Glomerular endothelial cell (primary cell): ENCODE measurements at regions not wholly inside any gene's neighbourhood (a gene's known extent, or its start where the extent isn't known, plus 50 kb on each side); places are given as distances from the start of the nearest gene placed in this dataset.

ENCODE experiments used
- DNase-seq: peaks from one replicate; pipeline ENCODE4 v3.0.0-alpha.2; 2011; ENCODE audit warnings: low read depth, low spot score; ENCODE audit errors: extremely low read depth

- DNase-seq, result no peak
These were observed 224.5 kb downstream of the EN1 start for GRCh38 chr2:118622913-118623312.

DNA sequence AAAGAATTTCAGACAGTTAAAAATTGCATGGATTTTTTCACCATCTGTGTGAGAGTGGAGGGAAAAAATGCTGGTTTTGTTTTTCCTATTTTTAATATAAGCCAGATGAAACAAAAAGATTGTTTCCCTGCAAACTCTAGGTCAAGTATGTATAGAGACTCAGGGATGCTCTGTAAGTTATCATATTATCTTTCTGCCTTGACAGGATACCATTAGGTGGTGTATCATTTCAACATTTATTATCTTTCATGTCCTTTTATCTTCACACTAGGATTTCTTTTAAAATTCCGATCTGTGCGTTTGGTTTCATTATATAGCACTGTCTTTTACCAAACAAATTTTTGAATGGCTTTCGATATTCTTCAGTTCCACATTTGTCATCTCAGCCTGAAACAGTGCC is 225.3 kb downstream of the EN1 start:
- DNase-seq, result no peak

DNA sequence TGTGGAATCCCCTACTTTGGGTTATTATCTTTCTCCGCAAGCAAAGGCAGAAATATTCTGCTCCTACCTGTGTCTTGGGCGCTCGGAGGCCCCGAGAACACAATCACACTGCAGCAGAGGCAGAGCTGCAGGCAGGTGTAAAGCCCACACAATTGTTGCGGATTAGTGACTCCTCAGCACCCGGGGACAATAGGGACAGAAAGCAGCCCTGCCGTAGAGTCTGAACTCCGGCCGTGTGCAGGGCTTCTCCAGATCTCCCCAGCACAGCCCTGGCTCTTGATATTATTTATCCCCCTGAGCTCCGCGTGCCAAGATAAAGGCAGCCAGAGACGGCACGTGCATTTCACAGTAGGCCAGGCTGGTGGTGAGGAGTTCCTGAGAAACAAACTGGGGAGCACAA is 229.2 kb downstream of the EN1 start:
- no peak for DNase-seq

DNA sequence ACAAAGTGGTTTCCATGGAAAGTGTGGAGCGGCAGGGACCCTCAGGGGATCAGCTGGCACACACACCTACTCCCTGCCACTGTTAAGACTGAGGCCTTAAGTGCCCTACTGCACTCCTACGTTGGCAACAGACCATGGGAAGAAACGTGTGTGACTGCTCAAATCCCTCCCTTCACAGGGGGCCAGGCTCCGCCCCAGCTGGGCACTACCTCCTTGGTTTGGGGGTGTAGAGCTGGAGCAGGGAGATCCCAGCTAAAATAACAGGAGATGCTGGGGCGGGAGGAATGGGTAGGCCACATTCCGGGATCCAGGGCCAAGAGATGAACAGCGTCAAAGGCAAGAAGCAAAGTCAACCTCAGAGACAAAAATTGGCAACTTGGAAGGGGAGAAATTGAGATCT is 231.0 kb downstream of the EN1 start:
- no peak for DNase-seq

GRCh38 chr2:118614841-118615271 is 232.6 kb downstream of the EN1 start:
- DNase-seq, result no peak

- DNase-seq, result no peak
These were observed 233.7 kb downstream of the EN1 start for GRCh38 chr2:118613737-118614136.

- DNase-seq, result no peak
These were observed 235.8 kb downstream of the EN1 start for GRCh38 chr2:118611691-118612090.

DNA sequence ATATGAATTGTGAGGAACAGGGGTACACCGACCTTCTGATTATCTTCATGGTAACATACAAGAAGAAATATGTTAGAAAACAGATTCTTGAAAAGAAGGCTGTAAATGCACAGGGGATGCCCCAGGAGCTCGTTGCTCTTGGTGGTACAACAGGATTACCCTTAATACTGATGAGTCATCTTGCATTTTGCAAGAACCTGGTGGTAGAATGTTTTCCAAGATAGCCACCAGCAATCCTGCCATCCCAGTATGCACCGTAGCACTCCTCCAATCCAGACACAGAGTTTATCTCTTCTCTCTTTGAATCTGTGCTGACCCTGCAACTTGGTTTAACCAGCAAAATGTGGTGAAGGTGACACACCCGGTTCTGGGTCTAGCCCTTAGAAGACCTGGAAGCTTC is 238.3 kb downstream of the EN1 start:
- DNase-seq, result no peak

GRCh38 chr2:118607641-118608040 is 239.8 kb downstream of the EN1 start:
- DNase-seq, result no peak

DNA sequence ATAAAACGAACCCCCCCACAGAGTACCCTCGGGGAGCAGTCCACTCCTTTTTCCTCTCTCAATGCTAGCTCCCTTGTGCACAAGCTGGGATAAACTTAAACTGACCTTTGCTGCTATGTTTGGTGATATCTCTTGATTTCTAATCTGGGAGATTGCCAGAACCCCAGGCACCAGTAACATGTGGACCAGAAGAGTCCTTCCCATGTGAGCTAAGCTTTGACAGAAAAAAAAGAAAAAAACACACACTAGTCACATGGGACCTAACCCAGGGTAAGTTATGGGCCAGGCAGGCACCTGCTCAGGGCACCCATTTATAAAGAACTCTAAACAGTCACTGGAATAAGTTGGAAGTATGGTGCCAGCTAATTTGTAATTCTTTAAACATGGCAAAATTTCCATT is 242.6 kb downstream of the EN1 start:
- no peak for DNase-seq

GRCh38 chr2:118604371-118604770 is 243.1 kb downstream of the EN1 start:
- DNase-seq, result no peak

DNA sequence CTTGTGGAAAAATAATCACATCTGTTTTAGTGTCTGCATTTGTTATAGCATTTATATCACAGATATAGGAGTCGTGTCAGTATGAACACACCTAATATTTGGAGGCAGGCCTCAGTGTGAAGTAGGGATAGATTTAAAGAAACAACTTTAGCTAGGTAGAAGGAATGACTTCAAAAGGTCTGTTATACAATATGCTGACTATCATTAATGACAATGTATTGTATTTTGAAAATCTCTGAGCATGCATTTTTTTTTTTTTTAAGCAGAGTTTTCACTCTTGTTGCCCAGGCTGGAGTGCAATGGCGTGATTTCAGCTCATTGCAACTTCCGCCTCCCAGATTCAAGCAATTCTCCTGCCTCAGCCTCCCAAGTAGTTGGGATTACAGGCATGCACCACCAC is 248.3 kb downstream of the EN1 start:
- DNase-seq, result no peak

DNA sequence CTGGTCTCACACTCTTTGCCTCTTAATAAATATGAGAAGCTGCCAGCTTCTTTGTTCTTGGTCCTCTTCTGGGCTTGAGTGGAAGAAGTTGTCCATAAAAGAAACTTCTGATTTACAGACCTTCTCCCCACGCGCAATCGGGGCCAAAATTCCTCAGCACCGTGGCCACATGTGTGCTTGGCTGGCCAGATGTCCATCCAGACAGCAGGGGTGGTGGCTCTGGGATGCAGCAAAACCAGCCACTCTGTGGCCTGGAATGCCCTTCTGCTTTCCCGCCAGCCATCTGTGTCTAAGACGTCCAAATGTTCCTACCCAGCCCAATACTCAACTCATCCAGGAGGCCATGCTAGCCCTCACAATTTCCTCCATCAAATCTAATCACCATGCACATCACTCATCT is 250.8 kb downstream of the EN1 start:
- no peak for DNase-seq

GRCh38 chr2:118593257-118593656 is 254.2 kb downstream of the EN1 start:
- no peak for DNase-seq

GRCh38 chr2:118591223-118591622 is 256.2 kb downstream of the EN1 start:
- DNase-seq, result no peak

GRCh38 chr2:118589721-118590120 is 257.7 kb downstream of the EN1 start:
- no peak for DNase-seq

- no peak for DNase-seq
These were observed 258.6 kb downstream of the EN1 start for GRCh38 chr2:118588850-118589249.

DNA sequence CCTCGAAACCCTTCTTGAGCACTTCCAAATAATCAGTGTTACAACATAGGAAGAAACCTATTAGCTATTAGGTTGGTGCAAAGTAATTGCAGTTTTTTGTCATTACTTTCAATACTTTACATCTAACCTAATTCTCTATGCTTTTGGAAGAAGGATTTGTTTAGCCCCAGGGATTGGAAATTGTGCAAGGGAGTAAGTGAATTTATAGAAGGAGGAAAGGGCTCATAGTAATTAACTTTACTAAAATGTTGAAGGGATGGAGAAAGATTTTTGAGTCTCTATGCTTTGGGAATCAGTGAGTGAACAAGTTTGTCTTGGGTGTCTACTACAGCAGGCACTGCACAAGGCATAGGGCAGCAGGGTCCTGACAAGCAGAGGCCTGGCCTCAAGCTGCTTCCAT is 261.1 kb downstream of the EN1 start:
- DNase-seq, result no peak

DNA sequence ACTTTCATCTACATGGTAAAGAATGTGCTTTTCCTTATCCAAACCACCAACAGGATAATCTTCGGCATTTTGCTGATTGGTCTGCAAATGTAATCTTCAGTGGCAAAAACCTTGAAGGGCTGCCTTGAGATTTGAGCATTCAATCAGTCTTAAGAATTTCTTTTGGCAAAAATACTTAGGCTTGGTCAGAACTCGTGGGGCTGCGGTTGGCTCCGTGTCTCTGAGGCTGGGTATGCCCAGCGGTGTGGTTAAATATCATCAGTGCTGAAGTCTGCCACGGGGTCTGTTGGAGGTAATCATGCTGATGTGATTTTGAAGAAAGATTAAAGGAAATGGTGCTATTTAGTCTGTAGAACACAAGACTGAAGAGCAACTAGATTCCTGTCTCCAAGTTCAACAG is 262.6 kb downstream of the EN1 start:
- DNase-seq, result no peak

DNA sequence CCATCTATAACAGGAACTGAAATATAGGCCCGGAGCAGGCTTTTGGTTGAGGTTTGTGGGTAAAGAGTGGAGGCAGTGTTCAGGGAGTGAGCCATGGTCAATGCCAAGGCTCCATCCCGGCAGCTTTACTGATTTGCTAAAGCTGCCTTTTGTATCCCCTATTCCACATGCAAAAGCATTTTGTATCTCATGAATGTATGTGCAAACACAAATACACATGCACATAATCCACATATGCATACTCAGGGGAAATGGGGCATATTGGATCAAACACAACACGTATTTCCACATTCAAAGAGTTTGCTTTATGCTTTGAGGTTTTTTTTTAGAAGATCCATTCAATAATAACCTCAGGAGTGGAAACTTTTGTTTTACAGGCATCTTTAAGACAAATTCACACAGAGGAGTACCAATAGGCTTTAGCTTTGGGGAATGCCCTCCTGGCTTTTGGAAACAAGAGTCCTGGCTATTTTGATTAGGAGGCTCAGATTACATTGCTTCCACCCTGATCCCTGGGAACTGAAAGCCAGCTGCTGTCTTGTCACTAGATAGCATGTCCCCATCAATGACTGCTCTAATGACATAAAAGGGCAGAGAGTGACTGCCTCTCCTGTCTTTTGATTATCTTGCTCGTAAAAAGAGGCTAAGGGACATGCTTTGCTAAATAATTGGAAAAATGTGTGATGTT is 263.2 kb downstream of the EN1 start:
- DNase-seq, result no peak

DNA sequence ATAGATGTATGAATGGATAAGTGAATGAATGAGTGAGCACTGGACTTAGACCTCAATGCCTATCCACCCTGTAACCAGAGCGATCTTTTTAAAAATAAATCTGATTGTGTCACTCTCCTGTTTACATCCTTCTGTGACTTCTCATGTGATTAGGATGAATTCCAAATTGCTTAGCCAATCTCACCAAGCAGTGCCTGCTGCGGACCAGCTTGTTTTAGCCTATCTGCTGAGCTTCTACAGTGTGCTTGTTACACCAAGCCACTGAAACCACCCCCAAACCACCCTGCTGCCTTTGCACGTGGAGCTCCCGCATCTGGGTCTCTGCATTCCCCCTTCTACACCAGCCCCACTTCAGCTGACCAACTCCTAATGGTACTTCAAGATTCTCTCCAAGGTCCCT is 265.4 kb downstream of the EN1 start:
- DNase-seq, result no peak

DNA sequence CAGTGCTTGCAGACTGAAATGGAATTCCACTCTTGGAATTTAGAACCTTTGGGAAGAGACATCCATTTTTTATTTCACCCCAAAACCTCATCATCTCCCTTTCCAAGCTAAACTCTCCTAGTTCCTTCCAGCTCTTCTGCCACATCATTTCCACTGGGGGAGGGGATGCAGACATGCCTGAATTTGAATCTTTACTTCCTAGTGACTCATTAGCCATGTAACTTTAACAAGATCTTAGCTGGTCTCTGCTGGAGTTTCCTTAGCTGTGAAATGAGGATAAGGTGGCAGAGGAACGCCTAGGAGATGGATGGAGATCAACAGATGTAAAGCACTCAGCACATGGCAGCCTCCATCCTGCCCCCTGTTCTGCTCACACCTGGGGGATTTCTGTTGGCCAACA is 266.8 kb downstream of the EN1 start:
- no peak for DNase-seq

GRCh38 chr2:118580107-118580506 is 267.3 kb downstream of the EN1 start:
- DNase-seq, result no peak
